Epidermal melanocyte (primary cell): ENCODE measurements at regions not wholly inside any gene's neighbourhood (a gene's known extent, or its start where the extent isn't known, plus 50 kb on each side); places are given as distances from the start of the nearest gene placed in this dataset.
"Not testable (repeated sequence)": the region's sequence is repeated elsewhere in the genome, so short reads cannot be mapped to it uniquely, and the experiment has no call there.

ENCODE experiments used
- DNase-seq: peaks from one replicate; pipeline ENCODE4 v3.0.0; 2011; ENCODE audit warnings: low spot score; ENCODE audit not compliant: insufficient read length

- no peak for DNase-seq
These were observed 855.5 kb upstream of the NUDT12 start for GRCh38 chr5:104418056-104418455.

- no peak for DNase-seq
These were observed 850.2 kb upstream of the NUDT12 start for GRCh38 chr5:104412649-104413240.

- no peak for DNase-seq
These were observed 838.4 kb upstream of the NUDT12 start for GRCh38 chr5:104400941-104401340.

- DNase-seq = no peak
These were observed 823.3 kb upstream of the NUDT12 start for GRCh38 chr5:104385906-104386305.

GRCh38 chr5:104375345-104375744, 812.8 kb upstream of the NUDT12 start:
- no peak for DNase-seq

GRCh38 chr5:104372796-104373195, 810.2 kb upstream of the NUDT12 start:
- DNase-seq = no peak

- DNase-seq = no peak
These were observed 809.8 kb upstream of the NUDT12 start for GRCh38 chr5:104372376-104372775.

- no peak for DNase-seq
These were observed 807.9 kb upstream of the NUDT12 start for GRCh38 chr5:104370523-104370922.

GRCh38 chr5:104367978-104368377, 805.4 kb upstream of the NUDT12 start:
- no peak for DNase-seq

- DNase-seq = no peak
These were observed 801.0 kb upstream of the NUDT12 start for GRCh38 chr5:104363567-104363966.

GRCh38 chr5:104361932-104362331, 799.3 kb upstream of the NUDT12 start:
- DNase-seq = no peak

GRCh38 chr5:104355350-104355749, 792.8 kb upstream of the NUDT12 start:
- DNase-seq = no peak

- no peak for DNase-seq
These were observed 790.8 kb upstream of the NUDT12 start for GRCh38 chr5:104353371-104353770.

GRCh38 chr5:104352954-104353353, 790.4 kb upstream of the NUDT12 start:
- no peak for DNase-seq

GRCh38 chr5:104347119-104347708, 784.6 kb upstream of the NUDT12 start:
- no peak for DNase-seq

- DNase-seq = no peak
These were observed 782.8 kb upstream of the NUDT12 start for GRCh38 chr5:104345222-104346016.

- DNase-seq = no peak
These were observed 782.2 kb upstream of the NUDT12 start for GRCh38 chr5:104344809-104345208.

GRCh38 chr5:104327801-104328200, 765.2 kb upstream of the NUDT12 start:
- no peak for DNase-seq

GRCh38 chr5:104326966-104327365, 764.4 kb upstream of the NUDT12 start:
- DNase-seq = no peak

- no peak for DNase-seq
These were observed 762.8 kb upstream of the NUDT12 start for GRCh38 chr5:104325356-104325755.

- DNase-seq = not testable (repeated sequence)
These were observed 754.1 kb upstream of the NUDT12 start for GRCh38 chr5:104316676-104317075.

GRCh38 chr5:104312481-104312880, 749.9 kb upstream of the NUDT12 start:
- no peak for DNase-seq

- no peak for DNase-seq
These were observed 743.0 kb upstream of the NUDT12 start for GRCh38 chr5:104305602-104306001.
